HG03575 (cell line): ENCODE measurements at regions not wholly inside any gene's neighbourhood (a gene's known extent, or its start where the extent isn't known, plus 50 kb on each side); places are given as distances from the start of the nearest gene placed in this dataset.

ENCODE experiments used
- ATAC-seq: cut with Tn5 transposase; IDR thresholded peaks from one replicate; pipeline ENCODE4 v1.9.1; 2021; ENCODE audit not compliant: unreplicated experiment, insufficient number of reproducible peaks, low FRiP score; ENCODE audit errors: extremely low read depth

DNA sequence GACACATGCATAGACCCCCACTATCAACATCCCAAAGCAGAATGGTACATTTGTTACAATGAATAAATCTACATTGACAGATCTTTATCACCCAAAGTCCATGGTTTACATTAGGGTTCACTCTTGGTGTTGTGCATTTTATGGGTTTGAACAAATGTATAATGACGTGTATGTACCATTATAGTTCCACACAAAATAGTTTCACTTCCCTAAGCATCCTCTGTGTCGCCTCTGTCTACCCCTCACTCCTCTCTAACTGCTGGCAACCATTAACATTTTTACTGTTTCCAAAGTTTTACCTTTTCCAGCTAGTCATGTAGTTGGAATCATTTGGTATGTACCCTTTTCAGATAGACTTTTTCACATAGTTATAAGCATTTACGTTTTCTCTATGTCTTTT is 69.5 kb upstream of the LMO3 start:
- ATAC-seq = no peak

DNA sequence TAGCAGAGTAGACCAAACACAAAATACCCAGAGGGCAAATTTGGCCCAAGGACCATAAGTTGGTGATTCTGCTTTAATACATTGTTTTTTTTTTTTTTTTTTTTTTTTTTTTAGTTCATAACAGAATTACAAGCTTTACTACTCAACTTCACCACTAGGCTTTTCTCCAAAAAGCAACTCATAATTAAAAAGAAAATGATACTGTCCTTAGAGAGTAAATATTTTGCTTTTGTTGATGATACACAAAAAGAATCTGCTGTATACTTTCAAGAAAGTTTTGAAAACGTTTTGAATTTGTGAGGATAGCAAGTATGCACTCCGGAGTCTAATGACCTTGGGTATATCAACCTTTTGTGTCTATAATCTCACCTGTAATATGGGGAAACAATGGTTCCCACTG is 68.9 kb upstream of the LMO3 start:
- ATAC-seq = no peak

DNA sequence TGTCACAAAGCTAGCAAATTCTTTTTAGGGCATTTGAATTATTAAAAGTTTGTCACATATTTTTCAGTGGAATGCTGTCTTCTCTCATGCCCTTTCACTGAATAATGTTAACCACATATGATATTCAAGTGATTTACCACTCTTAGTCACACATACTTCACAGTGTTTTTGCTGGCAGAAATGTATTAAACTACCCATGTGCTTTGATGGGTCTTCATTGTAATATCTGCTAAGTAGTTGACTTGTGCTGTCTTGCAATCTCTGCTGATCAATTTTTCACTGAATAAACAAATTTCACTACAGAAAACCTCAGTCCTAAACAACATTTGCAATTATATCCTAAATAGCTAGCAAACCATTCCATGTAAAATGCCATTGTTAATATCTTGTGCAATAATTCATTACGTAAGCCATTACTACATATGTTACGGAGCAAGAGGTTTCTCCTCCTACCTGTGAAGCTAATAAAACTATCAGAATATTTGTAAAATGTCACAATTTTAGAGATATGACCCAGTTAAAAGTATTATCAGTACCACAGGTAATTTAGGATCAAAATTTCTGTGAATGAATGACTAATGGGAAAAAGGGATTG is 64.6 kb upstream of the LMO3 start:
- ATAC-seq = no peak

DNA sequence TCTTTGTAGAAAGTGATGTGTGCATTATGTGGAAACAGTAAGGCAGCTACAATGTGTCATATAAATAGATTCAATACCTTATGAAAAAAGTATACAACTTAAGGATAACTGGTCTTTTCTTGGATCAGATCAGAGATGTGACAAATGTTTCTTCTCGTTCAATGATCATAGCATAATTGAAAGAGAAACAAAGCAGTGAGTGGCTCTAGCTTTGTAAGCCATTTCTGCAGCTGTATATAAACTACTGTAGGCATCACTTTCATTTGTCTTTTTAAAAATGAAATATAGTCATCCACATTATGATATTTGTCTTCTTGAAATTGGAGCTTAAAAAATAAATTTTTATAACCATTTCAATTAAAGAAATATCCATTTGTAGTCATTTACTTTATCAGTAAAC is 63.8 kb upstream of the LMO3 start:
- no peak for ATAC-seq

DNA sequence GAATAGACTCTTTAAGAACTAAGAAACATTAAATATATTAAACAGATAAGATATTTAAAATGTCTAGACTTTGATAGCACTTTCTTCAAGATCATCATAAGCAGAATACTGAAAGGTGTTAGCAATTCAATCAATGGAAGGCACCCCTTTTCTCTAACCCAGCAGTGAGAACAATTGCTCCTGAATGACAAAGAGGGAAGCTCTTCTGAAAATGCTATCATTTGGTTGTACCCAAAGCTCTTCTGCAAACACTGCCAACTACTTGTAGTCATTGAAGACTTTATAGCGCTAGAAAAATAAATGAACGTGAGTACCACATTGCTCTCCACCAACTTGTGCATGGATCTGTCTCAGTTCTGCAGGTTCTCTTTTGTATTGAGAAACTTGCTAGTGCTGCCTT is 62.2 kb upstream of the LMO3 start:
- ATAC-seq = no peak

DNA sequence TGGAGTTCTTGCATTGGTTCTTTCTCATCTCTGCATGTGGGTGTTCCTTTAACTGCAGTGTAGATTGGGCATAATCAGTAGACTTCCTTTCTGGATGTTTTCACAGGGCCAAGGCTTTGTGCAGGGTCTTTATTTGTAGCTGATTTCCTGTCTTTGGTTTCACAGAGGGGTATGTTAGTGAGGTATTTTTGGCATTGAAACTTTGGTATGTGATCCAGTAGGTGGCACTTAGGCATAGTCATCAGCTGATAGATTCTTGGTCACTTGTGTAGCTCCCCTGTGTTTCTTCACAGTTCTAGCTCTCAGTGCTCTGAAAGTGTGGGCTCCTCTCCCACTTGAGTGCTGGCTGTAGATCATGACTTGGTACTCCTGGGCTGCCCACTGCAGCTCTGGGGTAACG is 52.7 kb upstream of the LMO3 start:
- no peak for ATAC-seq
